ENCODE measurements at regions not wholly inside any gene's neighbourhood (a gene's known extent, or its start where the extent isn't known, plus 50 kb on each side); places are given as distances from the start of the nearest gene placed in this dataset.

DNA sequence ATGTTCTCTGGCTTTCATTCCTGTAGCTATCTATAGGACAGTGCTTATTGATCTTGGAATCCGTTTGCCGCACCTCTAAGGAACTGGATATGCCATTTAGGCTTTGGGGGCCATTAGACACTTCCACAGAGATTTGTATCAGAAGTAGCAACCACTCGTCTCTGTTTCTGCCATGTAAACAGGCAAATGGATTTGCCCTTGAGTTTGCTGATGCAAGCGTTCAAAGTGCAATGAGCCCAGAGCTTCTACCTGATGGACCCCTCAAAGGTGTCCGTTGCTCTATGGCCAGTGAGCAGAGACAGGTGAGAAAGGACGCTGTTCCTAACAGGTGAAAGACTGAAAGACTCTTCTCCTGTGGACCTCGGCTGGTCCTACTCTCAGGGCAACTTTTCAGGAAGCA, 302.9 kb downstream of the ZNF536 start:
- no peaks in the 10 kb centered on the region for H3K36me3 ChIP-seq (ENCODE audit: control insufficient read depth in 2 of 2, insufficient read depth in 2 of 2, low read length in 2 of 2)
- H3K27ac ChIP-seq (ENCODE audit: low read depth in 2 of 2, low read length in 2 of 2) = no peak overlapping the region
- no peaks in the 10 kb centered on the region for H3K4me1 ChIP-seq (ENCODE audit: control insufficient read depth in 2 of 2, insufficient read depth in 2 of 2, low read length in 2 of 2)
- no peak overlapping the region for H3K4me3 ChIP-seq (ENCODE audit: low read length in 2 of 2)
- H3K27me3 ChIP-seq (ENCODE audit: control insufficient read depth in 2 of 2, insufficient read depth in 2 of 2, low read length in 2 of 2) = no peaks in the 10 kb centered on the region
- H3K9ac ChIP-seq (ENCODE audit: low read depth in 1 of 2, low read length in 2 of 2) = no peak overlapping the region
- H3K9me3 ChIP-seq (ENCODE audit: control insufficient read depth in 2 of 2, low read length in 2 of 2) = no peaks in the 10 kb centered on the region

DNA sequence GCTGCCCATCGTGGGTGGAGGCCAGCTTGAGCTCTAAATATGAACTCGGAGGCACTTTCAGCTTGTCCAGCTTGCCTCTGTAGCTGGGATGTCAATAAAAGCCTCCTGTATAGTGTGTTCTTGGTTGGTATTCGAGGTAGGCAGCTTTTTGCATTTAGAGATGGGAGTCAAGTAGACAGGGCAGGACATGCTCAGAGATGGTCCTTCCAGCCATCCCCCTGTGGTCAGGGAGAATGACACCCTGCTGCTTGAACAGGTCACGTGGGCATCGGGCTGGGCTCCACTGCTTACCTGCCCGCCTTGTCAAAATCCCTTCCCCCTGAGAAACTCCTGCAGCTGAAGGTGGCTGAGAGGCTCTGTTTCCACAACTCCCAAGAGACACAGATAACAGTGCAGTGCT, 302.5 kb downstream of the ZNF536 start:
- no peaks in the 10 kb centered on the region for H3K36me3 ChIP-seq (ENCODE audit: control insufficient read depth in 2 of 2, insufficient read depth in 2 of 2, low read length in 2 of 2)
- no peak overlapping the region for H3K27ac ChIP-seq (ENCODE audit: low read depth in 2 of 2, low read length in 2 of 2)
- H3K4me1 ChIP-seq (ENCODE audit: control insufficient read depth in 2 of 2, insufficient read depth in 2 of 2, low read length in 2 of 2) = no peaks in the 10 kb centered on the region
- no peaks in the 10 kb centered on the region for H3K27me3 ChIP-seq (ENCODE audit: control insufficient read depth in 2 of 2, insufficient read depth in 2 of 2, low read length in 2 of 2)
- no peaks in the 10 kb centered on the region for H3K9me3 ChIP-seq (ENCODE audit: control insufficient read depth in 2 of 2, low read length in 2 of 2)
- H3K4me3 ChIP-seq (ENCODE audit: low read length in 2 of 2) = no peak overlapping the region
- no peak overlapping the region for H3K9ac ChIP-seq (ENCODE audit: low read depth in 1 of 2, low read length in 2 of 2)

DNA sequence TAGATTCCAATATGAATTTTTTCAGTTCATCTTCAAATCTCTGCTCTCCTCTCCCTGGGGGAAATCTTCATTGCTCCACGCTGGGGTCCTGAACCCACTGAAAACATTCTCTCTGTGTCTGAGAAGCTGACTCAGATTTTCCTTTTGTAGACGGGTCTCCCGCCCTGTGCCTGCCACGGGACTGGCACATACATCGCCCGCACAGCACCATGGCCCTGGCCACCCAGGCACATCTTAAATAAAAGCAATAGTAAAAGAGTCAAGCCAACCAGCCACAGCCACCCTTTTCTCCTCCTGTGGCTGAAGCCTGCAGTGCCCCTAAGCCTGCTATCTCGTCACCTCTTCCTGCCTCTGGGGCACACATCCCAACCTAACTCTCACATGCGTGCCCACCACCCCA, 301.2 kb downstream of the ZNF536 start:
- H3K4me1 ChIP-seq (ENCODE audit: control insufficient read depth in 2 of 2, insufficient read depth in 2 of 2, low read length in 2 of 2) = no peaks in the 10 kb centered on the region
- no peak overlapping the region for H3K4me3 ChIP-seq (ENCODE audit: low read length in 2 of 2)
- H3K36me3 ChIP-seq (ENCODE audit: control insufficient read depth in 2 of 2, insufficient read depth in 2 of 2, low read length in 2 of 2) = no peaks in the 10 kb centered on the region
- no peaks in the 10 kb centered on the region for H3K27me3 ChIP-seq (ENCODE audit: control insufficient read depth in 2 of 2, insufficient read depth in 2 of 2, low read length in 2 of 2)
- H3K9me3 ChIP-seq (ENCODE audit: control insufficient read depth in 2 of 2, low read length in 2 of 2) = no peaks in the 10 kb centered on the region
- H3K9ac ChIP-seq (ENCODE audit: low read depth in 1 of 2, low read length in 2 of 2) = no peak overlapping the region
- no peak overlapping the region for H3K27ac ChIP-seq (ENCODE audit: low read depth in 2 of 2, low read length in 2 of 2)

DNA sequence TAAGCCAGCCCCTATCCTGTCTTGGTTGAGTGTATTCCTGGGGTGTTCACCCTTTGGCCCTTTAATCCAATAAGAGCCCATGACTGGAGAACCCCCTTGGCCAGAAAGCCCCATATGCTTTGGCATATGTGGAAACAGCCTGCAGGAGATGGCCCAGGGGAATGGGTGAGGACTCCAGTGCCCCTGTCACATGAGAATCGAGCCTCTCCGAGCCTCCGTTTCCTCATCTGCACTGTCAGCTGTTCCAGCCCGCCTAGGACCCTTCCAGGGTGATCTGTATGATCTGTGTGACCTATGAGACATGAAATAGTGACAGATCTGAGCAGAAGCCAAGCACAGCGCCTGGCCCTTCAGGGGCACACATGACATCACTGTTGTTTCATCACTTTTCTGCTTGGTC, 300.7 kb downstream of the ZNF536 start:
- H3K4me1 ChIP-seq (ENCODE audit: control insufficient read depth in 2 of 2, insufficient read depth in 2 of 2, low read length in 2 of 2) = no peaks in the 10 kb centered on the region
- H3K9ac ChIP-seq (ENCODE audit: low read depth in 1 of 2, low read length in 2 of 2) = no peak overlapping the region
- H3K27ac ChIP-seq (ENCODE audit: low read depth in 2 of 2, low read length in 2 of 2) = no peak overlapping the region
- no peaks in the 10 kb centered on the region for H3K9me3 ChIP-seq (ENCODE audit: control insufficient read depth in 2 of 2, low read length in 2 of 2)
- no peaks in the 10 kb centered on the region for H3K36me3 ChIP-seq (ENCODE audit: control insufficient read depth in 2 of 2, insufficient read depth in 2 of 2, low read length in 2 of 2)
- H3K4me3 ChIP-seq (ENCODE audit: low read length in 2 of 2) = no peak overlapping the region
- H3K27me3 ChIP-seq (ENCODE audit: control insufficient read depth in 2 of 2, insufficient read depth in 2 of 2, low read length in 2 of 2) = no peaks in the 10 kb centered on the region

DNA sequence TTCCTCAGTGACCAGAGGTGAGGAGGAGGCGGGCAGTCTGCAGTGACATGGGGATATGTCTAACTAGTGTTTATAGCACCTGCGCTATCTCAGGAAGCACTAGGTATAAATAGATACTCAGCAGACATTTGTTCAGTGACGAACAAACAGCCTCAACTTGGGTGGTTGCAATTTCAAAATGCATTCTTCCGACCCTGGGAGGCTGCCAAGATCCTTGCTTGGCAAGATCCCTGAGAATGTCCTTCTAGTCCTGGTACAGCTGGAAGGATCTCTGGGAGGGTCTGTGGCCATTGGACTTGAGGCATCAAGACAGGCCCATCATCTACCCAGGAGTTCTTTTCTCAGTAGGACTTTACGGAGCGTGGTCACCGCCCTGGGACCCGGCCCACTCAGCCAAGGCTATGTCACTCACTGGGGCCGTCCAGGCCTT, 299.5 kb downstream of the ZNF536 start:
- H3K9me3 ChIP-seq (ENCODE audit: control insufficient read depth in 2 of 2, low read length in 2 of 2) = no peaks in the 10 kb centered on the region
- no peak overlapping the region for H3K9ac ChIP-seq (ENCODE audit: low read depth in 1 of 2, low read length in 2 of 2)
- H3K36me3 ChIP-seq (ENCODE audit: control insufficient read depth in 2 of 2, insufficient read depth in 2 of 2, low read length in 2 of 2) = no peaks in the 10 kb centered on the region
- no peak overlapping the region for H3K4me3 ChIP-seq (ENCODE audit: low read length in 2 of 2)
- no peaks in the 10 kb centered on the region for H3K27me3 ChIP-seq (ENCODE audit: control insufficient read depth in 2 of 2, insufficient read depth in 2 of 2, low read length in 2 of 2)
- no peak overlapping the region for H3K27ac ChIP-seq (ENCODE audit: low read depth in 2 of 2, low read length in 2 of 2)
- no peaks in the 10 kb centered on the region for H3K4me1 ChIP-seq (ENCODE audit: control insufficient read depth in 2 of 2, insufficient read depth in 2 of 2, low read length in 2 of 2)

DNA sequence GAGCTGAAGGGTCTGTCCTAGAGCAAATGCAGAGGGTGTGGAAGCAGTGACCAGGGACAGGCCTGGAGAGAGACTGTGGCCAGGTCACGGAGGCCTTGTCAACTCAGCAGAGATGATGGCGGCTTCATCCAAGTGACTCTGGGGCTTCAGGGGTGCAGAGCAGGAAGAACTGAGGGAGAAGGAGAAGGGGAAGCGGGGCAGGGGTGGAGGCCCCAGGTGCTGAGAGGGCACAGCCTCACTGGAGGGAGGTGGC, 299.1 kb downstream of the ZNF536 start:
- no peak overlapping the region for H3K4me3 ChIP-seq (ENCODE audit: low read length in 2 of 2)
- H3K9me3 ChIP-seq (ENCODE audit: control insufficient read depth in 2 of 2, low read length in 2 of 2) = no peaks in the 10 kb centered on the region
- no peaks in the 10 kb centered on the region for H3K27me3 ChIP-seq (ENCODE audit: control insufficient read depth in 2 of 2, insufficient read depth in 2 of 2, low read length in 2 of 2)
- no peaks in the 10 kb centered on the region for H3K36me3 ChIP-seq (ENCODE audit: control insufficient read depth in 2 of 2, insufficient read depth in 2 of 2, low read length in 2 of 2)
- H3K4me1 ChIP-seq (ENCODE audit: control insufficient read depth in 2 of 2, insufficient read depth in 2 of 2, low read length in 2 of 2) = no peaks in the 10 kb centered on the region
- H3K27ac ChIP-seq (ENCODE audit: low read depth in 2 of 2, low read length in 2 of 2) = no peak overlapping the region
- no peak overlapping the region for H3K9ac ChIP-seq (ENCODE audit: low read depth in 1 of 2, low read length in 2 of 2)

DNA sequence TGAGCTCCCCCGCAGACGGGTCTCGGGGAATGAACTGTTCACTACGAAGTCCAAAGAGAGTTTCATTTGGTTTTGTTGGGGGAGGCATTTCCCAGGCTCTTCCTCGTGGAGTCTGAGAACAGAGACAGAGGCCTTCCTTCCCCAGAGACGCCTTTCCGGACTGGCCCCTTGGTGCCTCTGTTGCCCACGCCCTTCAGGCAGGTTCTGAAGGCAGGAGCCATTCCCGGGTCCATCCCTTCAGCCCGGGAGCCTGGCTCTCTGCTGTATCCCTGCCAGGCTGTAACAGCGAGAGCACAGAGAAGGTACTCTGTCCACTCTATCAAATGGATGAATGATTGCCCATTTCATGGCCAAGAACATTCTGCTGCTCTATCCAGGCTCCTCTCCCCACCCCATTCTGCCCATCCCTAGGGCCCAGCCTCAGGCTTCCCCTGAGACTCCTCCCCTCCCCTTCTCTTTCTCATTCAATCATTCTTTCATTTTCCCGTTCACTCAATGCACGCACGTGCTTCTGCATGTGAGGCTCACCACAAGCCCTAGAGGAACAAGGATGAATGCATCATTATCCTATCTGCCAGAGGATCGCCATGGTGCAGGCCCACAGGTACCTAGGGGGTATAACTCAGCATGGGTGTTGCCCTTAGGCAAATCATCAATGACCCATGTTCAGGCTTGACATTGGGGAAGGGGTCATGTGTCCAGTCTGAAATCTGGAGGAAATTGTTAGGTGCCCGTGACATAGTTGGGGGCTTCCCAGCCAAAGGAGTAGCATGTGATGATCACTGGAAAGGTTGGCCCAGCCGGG, 298.6 kb downstream of the ZNF536 start:
- H3K9ac ChIP-seq (ENCODE audit: low read depth in 1 of 2, low read length in 2 of 2) = no peak overlapping the region
- no peaks in the 10 kb centered on the region for H3K9me3 ChIP-seq (ENCODE audit: control insufficient read depth in 2 of 2, low read length in 2 of 2)
- H3K27ac ChIP-seq (ENCODE audit: low read depth in 2 of 2, low read length in 2 of 2) = no peak overlapping the region
- no peak overlapping the region for H3K4me3 ChIP-seq (ENCODE audit: low read length in 2 of 2)
- no peaks in the 10 kb centered on the region for H3K4me1 ChIP-seq (ENCODE audit: control insufficient read depth in 2 of 2, insufficient read depth in 2 of 2, low read length in 2 of 2)
- H3K36me3 ChIP-seq (ENCODE audit: control insufficient read depth in 2 of 2, insufficient read depth in 2 of 2, low read length in 2 of 2) = no peaks in the 10 kb centered on the region
- no peaks in the 10 kb centered on the region for H3K27me3 ChIP-seq (ENCODE audit: control insufficient read depth in 2 of 2, insufficient read depth in 2 of 2, low read length in 2 of 2)

DNA sequence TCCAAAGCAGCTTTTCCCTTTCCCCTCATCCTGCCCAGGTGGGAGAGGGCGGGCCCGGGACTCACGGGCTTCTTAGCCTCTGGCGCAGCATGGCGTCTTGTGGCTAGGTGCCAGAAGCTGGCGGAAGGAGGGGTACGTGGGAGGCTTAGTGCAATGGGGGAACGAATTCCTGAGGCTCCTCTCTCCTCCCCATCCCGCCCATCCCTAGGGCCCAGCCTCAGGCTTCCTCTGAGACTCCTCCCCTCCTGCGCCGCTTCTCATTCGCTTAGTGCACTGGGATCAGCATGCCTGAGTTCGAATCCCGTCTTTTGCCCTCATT, 297.8 kb downstream of the ZNF536 start:
- no peak overlapping the region for H3K9ac ChIP-seq (ENCODE audit: low read depth in 1 of 2, low read length in 2 of 2)
- H3K9me3 ChIP-seq (ENCODE audit: control insufficient read depth in 2 of 2, low read length in 2 of 2) = no peaks in the 10 kb centered on the region
- no peaks in the 10 kb centered on the region for H3K36me3 ChIP-seq (ENCODE audit: control insufficient read depth in 2 of 2, insufficient read depth in 2 of 2, low read length in 2 of 2)
- H3K27me3 ChIP-seq (ENCODE audit: control insufficient read depth in 2 of 2, insufficient read depth in 2 of 2, low read length in 2 of 2) = no peaks in the 10 kb centered on the region
- no peak overlapping the region for H3K27ac ChIP-seq (ENCODE audit: low read depth in 2 of 2, low read length in 2 of 2)
- H3K4me1 ChIP-seq (ENCODE audit: control insufficient read depth in 2 of 2, insufficient read depth in 2 of 2, low read length in 2 of 2) = no peaks in the 10 kb centered on the region
- H3K4me3 ChIP-seq (ENCODE audit: low read length in 2 of 2) = no peak overlapping the region

DNA sequence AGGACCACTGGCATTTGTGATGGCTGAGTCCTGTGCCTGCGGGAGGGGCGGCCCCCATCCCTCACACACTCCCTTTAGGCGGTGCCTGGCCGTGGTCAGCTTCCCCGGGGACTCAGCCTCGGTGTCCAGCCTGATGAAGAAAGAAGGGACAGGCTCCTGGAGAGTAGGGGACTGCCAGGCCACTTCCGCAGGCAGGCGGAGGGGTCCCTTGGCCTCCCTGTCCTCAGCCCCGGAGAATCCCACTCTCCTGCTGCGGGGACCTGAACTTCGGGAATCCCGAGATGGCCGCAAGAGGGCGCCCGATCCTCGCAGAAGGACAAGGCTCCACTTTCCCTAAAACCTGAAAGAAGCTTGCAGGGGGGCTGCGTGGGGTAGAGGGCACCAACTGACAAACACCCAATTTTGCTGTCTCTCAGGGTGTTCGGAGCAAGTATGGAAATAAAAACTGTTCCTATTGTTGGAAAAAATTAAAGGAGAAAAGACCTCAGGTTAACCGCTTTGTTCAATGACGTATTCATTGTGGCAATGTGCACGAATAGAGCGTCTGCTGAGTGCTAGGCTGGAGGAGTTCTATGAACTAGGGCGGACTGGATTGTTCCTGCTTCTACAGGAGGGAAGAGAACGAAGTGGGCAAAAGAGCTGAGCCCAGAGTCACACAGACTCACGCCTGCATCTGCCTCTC, 297.3 kb downstream of the ZNF536 start:
- Histone ChIP-seq H3K4me1 (ENCODE audit: control insufficient read depth in 2 of 2, insufficient read depth in 2 of 2, low read length in 2 of 2) (no peaks in the 10 kb centered on the region), H3K36me3 (ENCODE audit: control insufficient read depth in 2 of 2, insufficient read depth in 2 of 2, low read length in 2 of 2) (no peaks in the 10 kb centered on the region), H3K9me3 (ENCODE audit: control insufficient read depth in 2 of 2, low read length in 2 of 2) (no peaks in the 10 kb centered on the region), H3K27ac (ENCODE audit: low read depth in 2 of 2, low read length in 2 of 2) (no peak overlapping the region), H3K4me3 (ENCODE audit: low read length in 2 of 2) (no peak overlapping the region), H3K27me3 (ENCODE audit: control insufficient read depth in 2 of 2, insufficient read depth in 2 of 2, low read length in 2 of 2) (no peaks in the 10 kb centered on the region), H3K9ac (ENCODE audit: low read depth in 1 of 2, low read length in 2 of 2) (no peak overlapping the region)

DNA sequence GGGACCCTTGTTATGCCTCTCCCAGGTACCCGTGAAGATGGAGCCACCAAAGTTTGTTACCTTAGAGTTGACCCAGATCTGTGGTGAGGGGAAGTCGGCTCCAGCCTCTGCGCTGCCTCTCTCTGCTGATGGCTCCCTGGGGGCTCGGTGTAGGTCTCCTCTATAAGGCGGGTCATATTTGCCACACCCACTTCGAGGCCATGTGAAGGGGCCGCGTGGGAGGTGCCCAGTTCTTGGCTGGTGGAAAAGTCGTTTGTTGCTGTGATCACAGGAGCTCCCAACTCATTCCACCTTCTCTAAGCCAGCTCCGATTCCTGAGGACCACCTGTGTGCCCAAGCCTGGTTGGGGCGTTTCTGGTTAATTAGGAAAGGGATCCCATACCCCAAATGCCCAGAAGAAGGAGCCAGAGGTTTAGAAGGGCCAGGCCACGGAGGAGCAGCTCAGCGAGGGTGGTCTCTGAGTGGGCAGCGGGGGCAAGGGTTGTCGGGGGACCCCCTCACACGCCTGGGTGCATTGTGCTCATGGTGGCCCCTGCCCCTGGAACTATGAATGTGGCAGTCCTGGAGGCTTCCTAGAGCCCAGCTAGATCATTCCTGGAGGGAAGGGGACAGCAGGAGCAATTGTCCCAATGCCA, 296.5 kb downstream of the ZNF536 start:
- Histone ChIP-seq H3K27me3 (ENCODE audit: control insufficient read depth in 2 of 2, insufficient read depth in 2 of 2, low read length in 2 of 2) (no peaks in the 10 kb centered on the region), H3K4me3 (ENCODE audit: low read length in 2 of 2) (no peak overlapping the region), H3K4me1 (ENCODE audit: control insufficient read depth in 2 of 2, insufficient read depth in 2 of 2, low read length in 2 of 2) (no peaks in the 10 kb centered on the region), H3K36me3 (ENCODE audit: control insufficient read depth in 2 of 2, insufficient read depth in 2 of 2, low read length in 2 of 2) (no peaks in the 10 kb centered on the region), H3K27ac (ENCODE audit: low read depth in 2 of 2, low read length in 2 of 2) (no peak overlapping the region), H3K9ac (ENCODE audit: low read depth in 1 of 2, low read length in 2 of 2) (no peak overlapping the region), H3K9me3 (ENCODE audit: control insufficient read depth in 2 of 2, low read length in 2 of 2) (no peaks in the 10 kb centered on the region)

Measured in mucosa of rectum (tissue), 2 donors.